IMR-90 (cell line): ENCODE measurements at regions not wholly inside any gene's neighbourhood (a gene's known extent, or its start where the extent isn't known, plus 50 kb on each side); places are given as distances from the start of the nearest gene placed in this dataset.

Experiments used
- ATAC-seq: fragments of 200-7000 bp; cut with Tn5 transposase; 2 replicates; pipeline ENCODE4 v1.9.1; 2020; ENCODE audit warnings: low read depth, mild to moderate bottlenecking, moderate library complexity
- BruUV-seq: library from RNA; stranded (reverse); fragments of 400-500 nt; replicated peaks from 2 replicates; lab custom pipeline; 2021; lab: Mats Ljungman, UMichigan
- CTCF ChIA-PET: fragments of 300-600 bp; formaldehyde crosslinking; extraction: SDS; loops from one replicate; lab custom pipeline; 2021; ENCODE audit warnings: antibody characterized with exemption; lab: Yijun Ruan, JAX
- POLR2A ChIA-PET: fragments of 300-600 bp; sonication (Branson Sonifier 250); formaldehyde crosslinking; loops from one replicate; lab custom pipeline; 2022; ENCODE audit warnings: antibody characterized with exemption; ENCODE audit not compliant: unreplicated experiment; lab: Charles Lee
- DNase-seq: peaks from one replicate; pipeline ENCODE4 v3.0.0; 2013
- H2AFZ ChIP-seq: replicated peaks from 2 replicates; pipeline ENCODE3; 2013; ENCODE audit warnings: low read length, mild to moderate bottlenecking; ENCODE audit not compliant: poor library complexity
- H2AK5ac ChIP-seq: 2 replicates; pipeline ENCODE4 v1.6.1; 2013; ENCODE audit warnings: low read depth, low read length, inconsistent platforms
- H2AK9ac ChIP-seq: replicated peaks from 2 replicates; pipeline ENCODE3; 2013; ENCODE audit warnings: mild to moderate bottlenecking, low read depth, low read length, moderate library complexity; ENCODE audit not compliant: poor library complexity
- H2BK120ac ChIP-seq: 2 replicates; pipeline ENCODE4 v1.6.1; 2013; ENCODE audit warnings: low read depth, low read length, inconsistent platforms
- H2BK15ac ChIP-seq: 3 replicates; pipeline ENCODE4 v1.6.1; 2013; ENCODE audit warnings: low read depth, low read length, inconsistent platforms
- H2BK20ac ChIP-seq: 2 replicates; pipeline ENCODE4 v1.6.1; 2013; ENCODE audit warnings: low read depth, mild to moderate bottlenecking, inconsistent platforms, low read length, moderate library complexity
- H2BK5ac ChIP-seq: 2 replicates; pipeline ENCODE4 v1.6.1; 2013; ENCODE audit warnings: mild to moderate bottlenecking, low read depth, low read length, inconsistent platforms; ENCODE audit not compliant: poor library complexity, severe bottlenecking
- H3K14ac ChIP-seq: replicated peaks from 2 replicates; pipeline ENCODE4 v1.6.1; 2013; ENCODE audit warnings: low read depth, low read length, inconsistent platforms
- H3K18ac ChIP-seq: 2 replicates; pipeline ENCODE4 v1.6.1; 2013; ENCODE audit warnings: low read depth, low read length, control low read depth
- H3K23ac ChIP-seq: 2 replicates; pipeline ENCODE4 v1.6.1; 2013; ENCODE audit warnings: low read depth, low read length, inconsistent platforms
- H3K27ac ChIP-seq: 2 replicates; pipeline ENCODE4 v1.5.1; 2013; ENCODE audit warnings: mild to moderate bottlenecking, control low read depth, low read length; ENCODE audit not compliant: insufficient read depth
- H3K27me3 ChIP-seq: 2 replicates; pipeline ENCODE4 v1.6.1; 2013; ENCODE audit warnings: low read length; ENCODE audit not compliant: control insufficient read depth, insufficient read depth
- H3K36me3 ChIP-seq: 2 replicates; pipeline ENCODE4 v1.6.1; 2013; ENCODE audit warnings: low read length, mixed read lengths; ENCODE audit not compliant: control insufficient read depth, insufficient read depth
- H3K4ac ChIP-seq: 2 replicates; pipeline ENCODE4 v1.6.1; 2013; ENCODE audit warnings: low read depth, low read length, inconsistent platforms
- H3K4me1 ChIP-seq: 2 replicates; pipeline ENCODE4 v1.6.1; 2013; ENCODE audit warnings: low read length, mixed read lengths; ENCODE audit not compliant: control insufficient read depth, insufficient read depth
- H3K4me2 ChIP-seq: 2 replicates; pipeline ENCODE4 v1.6.1; 2013; ENCODE audit warnings: low read depth, mild to moderate bottlenecking, control low read depth, low read length, moderate library complexity
- H3K4me3 ChIP-seq: 2 replicates; pipeline ENCODE4 v1.5.1; 2013; ENCODE audit warnings: low read depth, mild to moderate bottlenecking, control low read depth, low read length, moderate library complexity; ENCODE audit not compliant: insufficient read depth
- H3K56ac ChIP-seq: 2 replicates; pipeline ENCODE4 v1.6.1; 2013; ENCODE audit warnings: low read length, inconsistent platforms; ENCODE audit not compliant: insufficient read depth; ENCODE audit errors: extremely low read depth
- H3K79me1 ChIP-seq, 2 experiments: 2 replicates each; pipeline ENCODE4 v1.6.1; 2013; ENCODE audit warnings: low read length in 2 of 2, inconsistent platforms in 1 of 2, low read depth in 1 of 2
- H3K9ac ChIP-seq: 2 replicates; pipeline ENCODE4 v1.6.1; 2013; ENCODE audit warnings: low read depth, low read length, control low read depth
- H3K9me1 ChIP-seq: 2 replicates; pipeline ENCODE4 v1.6.1; 2013; ENCODE audit warnings: low read length, inconsistent platforms; ENCODE audit not compliant: insufficient read depth
- H3K9me3 ChIP-seq: 2 replicates; pipeline ENCODE4 v1.6.1; 2013; ENCODE audit warnings: low read length; ENCODE audit not compliant: control insufficient read depth, insufficient read depth
- H4K20me1 ChIP-seq: 2 replicates; pipeline ENCODE4 v1.6.1; 2013; ENCODE audit warnings: low read length, inconsistent platforms; ENCODE audit not compliant: insufficient read depth
- H4K5ac ChIP-seq: 2 replicates; pipeline ENCODE4 v1.6.1; 2013; ENCODE audit warnings: mild to moderate bottlenecking, low read depth, low read length, control low read depth
- H4K8ac ChIP-seq, 2 experiments: 2 replicates each; pipeline ENCODE4 v1.6.1; 2013; ENCODE audit warnings: low read depth in 2 of 2, low read length in 2 of 2, control low read depth in 1 of 2, inconsistent platforms in 1 of 2
- H4K91ac ChIP-seq: 2 replicates; pipeline ENCODE4 v1.6.1; 2013; ENCODE audit warnings: low read depth, low read length, inconsistent platforms; ENCODE audit not compliant: insufficient read depth
- BHLHE40 ChIP-seq: fragments of 150-350 bp; IDR thresholded peaks from 2 replicates; pipeline ENCODE4 v1.6.1; 2016; ENCODE audit warnings: mild to moderate bottlenecking, low read depth, low read length
- CHD1 ChIP-seq: IDR thresholded peaks from 2 replicates; pipeline ENCODE4 v1.6.1; 2012; ENCODE audit warnings: low read depth, low read length, improper control_type of control experiment
- CTCF ChIP-seq: conservative IDR thresholded peaks from 2 replicates; pipeline ENCODE4 v1.5.1; 2012; ENCODE audit warnings: mild to moderate bottlenecking, low read depth, low read length, improper control_type of control experiment
- FOS ChIP-seq: fragments of 150-350 bp; IDR thresholded peaks from 2 replicates; pipeline ENCODE4 v1.6.1; 2016; ENCODE audit warnings: low read depth, low read length
- MAFK ChIP-seq: IDR thresholded peaks from 2 replicates; pipeline ENCODE4 v1.6.1; 2012; ENCODE audit warnings: low read depth, low read length, improper control_type of control experiment
- POLR2A ChIP-seq: IDR thresholded peaks from 2 replicates; pipeline ENCODE4 v1.6.1; 2012; ENCODE audit warnings: mild to moderate bottlenecking, low read depth, low read length
- RAD21 ChIP-seq: IDR thresholded peaks from 2 replicates; pipeline ENCODE4 v1.6.1; 2012; ENCODE audit warnings: low read length, improper control_type of control experiment
- RCOR1 ChIP-seq: IDR thresholded peaks from 2 replicates; pipeline ENCODE4 v1.6.1; 2012; ENCODE audit warnings: mild to moderate bottlenecking, low read length, improper control_type of control experiment; ENCODE audit not compliant: insufficient replicate concordance
- RFX5 ChIP-seq: IDR thresholded peaks from 2 replicates; pipeline ENCODE4 v1.8.0; 2012; ENCODE audit warnings: low read depth, mild to moderate bottlenecking, low read length, moderate library complexity
- SMC3 ChIP-seq: fragments of 150-350 bp; IDR thresholded peaks from 2 replicates; pipeline ENCODE4 v1.6.1; 2016; ENCODE audit warnings: low read depth, mild to moderate bottlenecking, antibody characterized with exemption, low read length, moderate library complexity
- USF2 ChIP-seq: fragments of 150-350 bp; IDR thresholded peaks from 2 replicates; pipeline ENCODE4 v1.6.1; 2017; ENCODE audit warnings: mild to moderate bottlenecking, antibody characterized with exemption, low read length, low read depth
- WGBS, 2 experiments: methylation state at CpG; one replicate each; pipeline versions ENCODE4 v1.1.5 to v1.1.7; 2013; ENCODE audit warnings: missing lambda C conversion rate in 2 of 2; ENCODE audit not compliant: insufficient read length in 1 of 2; ENCODE audit errors: extremely low coverage in 2 of 2; 5-methylcytosine and 5-hydroxymethylcytosine counted together
- dilution Hi-C: fragments of 300-500 bp; cut with HindIII; formaldehyde crosslinking; loops from one replicate; pipeline ENCODE4 v1.14.3; 2018; ENCODE audit warnings: low sequenced_read_pairs; ENCODE audit not compliant: unreplicated experiment
- in situ Hi-C: fragments of 300-500 bp; cut with MboI; formaldehyde crosslinking; loops from 3 replicates; pipeline ENCODE4 v1.14.3; 2019; ENCODE audit warnings: low sequenced_read_pairs, inconsistent platforms, mixed read lengths
- intact Hi-C: fragments of 100-400 bp; cut with micrococcal nuclease; formaldehyde crosslinking; loops from 2 replicates; pipeline ENCODE4 v1.10.0; 2022

- H3K4ac ChIP-seq = no peak overlapping the region
- H2AFZ ChIP-seq = no peak overlapping the region
- H3K79me1 ChIP-seq = no peaks in the 10 kb centered on the region
- no peak overlapping the region for H2BK5ac ChIP-seq
- dilution Hi-C loops = no loop called here
- ChIA-PET CTCF (interaction anchor here (0.6 kb wide), 1 partner anchor 44 kb away, joined by 3 read pairs; no protein-coding TSS in a partner anchor), POLR2A (no interaction called here)
- no peak overlapping the region for H2BK15ac ChIP-seq
- no peaks in the 10 kb centered on the region for H3K9me3 ChIP-seq
- no peak overlapping the region for H3K14ac ChIP-seq
- BruUV-seq = no TSS peak
- no peak overlapping the region for H3K9ac ChIP-seq
- H2AK5ac ChIP-seq = no peak overlapping the region
- no peaks in the 10 kb centered on the region for H3K9me1 ChIP-seq
- no peak overlapping the region for H3K27ac ChIP-seq
- intact Hi-C loops = loop anchor here (1.0 to 10.0 kb wide), 2 partner anchors 115 to 191 kb away; no protein-coding TSS in a partner anchor
- no CpG with 5 or more reads among the region's 3 CpGs for WGBS, 2 experiments
- H3K56ac ChIP-seq = no peak overlapping the region
- TF ChIP-seq CHD1 = no peak
- TF ChIP-seq RAD21 = no peak
- TF ChIP-seq RFX5 = no peak
- no peak for TF ChIP-seq FOS
- no peak for TF ChIP-seq MAFK
- no peak for TF ChIP-seq SMC3
- TF ChIP-seq CTCF = no peak
- no peak for TF ChIP-seq RCOR1
- TF ChIP-seq BHLHE40 = no peak
- no peak for TF ChIP-seq POLR2A
- no peak for TF ChIP-seq USF2
- H4K91ac ChIP-seq = no peak overlapping the region
- H3K18ac ChIP-seq = no peak overlapping the region
- H3K4me3 ChIP-seq = no peak overlapping the region
- H3K23ac ChIP-seq = no peak overlapping the region
- DNase-seq (no peak), ATAC-seq (no peak)
- H3K36me3 ChIP-seq = no peaks in the 10 kb centered on the region
- no peak overlapping the region for H3K4me2 ChIP-seq
- H4K5ac ChIP-seq = no peak overlapping the region
- in situ Hi-C loops = no loop called here
- no peaks in the 10 kb centered on the region for H3K4me1 ChIP-seq
- H2AK9ac ChIP-seq = no peak overlapping the region
- peaks cover 9% of the 10 kb centered on the region for H3K27me3 ChIP-seq
- H4K8ac ChIP-seq = no peak overlapping the region
- no peaks in the 10 kb centered on the region for H4K20me1 ChIP-seq
- no peak overlapping the region for H2BK120ac ChIP-seq
- no peak overlapping the region for H2BK20ac ChIP-seq
Observed at GRCh38 chr5:133753856-133754255, 141.5 kb upstream of the FSTL4 start.
